Astrocyte of the spinal cord (primary cell): ENCODE measurements at regions not wholly inside any gene's neighbourhood (a gene's known extent, or its start where the extent isn't known, plus 50 kb on each side); places are given as distances from the start of the nearest gene placed in this dataset.
A peak's percentile ranks its signal among the peaks of the same experiment; 100 is the strongest.

Experiments
- DNase-seq: peaks from one replicate; pipeline ENCODE4 v3.0.0; 2011; ENCODE audit warnings: low read depth, low spot score
- H3K4me3 ChIP-seq: 2 replicates; pipeline ENCODE4 v1.5.1; 2011; ENCODE audit warnings: low read depth, mild to moderate bottlenecking, low read length, moderate library complexity
- CTCF ChIP-seq: IDR thresholded peaks from 2 replicates; pipeline ENCODE4 v1.5.1; 2012; ENCODE audit warnings: low read depth, mild to moderate bottlenecking, low read length, inconsistent platforms
- in situ Hi-C: cut with HindIII; loops from 2 replicates; pipeline ENCODE4 v1.10.0; 2017; ENCODE audit warnings: low sequenced_read_pairs

- no peak for DNase-seq
- H3K4me3 ChIP-seq: no peak overlapping the region
- in situ Hi-C loops: no loop called here
- no peak for TF ChIP-seq CTCF
Observed at GRCh38 chr11:33944693-33945424, 53.0 kb upstream of the LMO2 start.

- in situ Hi-C loops: no loop called here
- DNase-seq: no peak
- TF ChIP-seq CTCF: no peak
- H3K4me3 ChIP-seq: no peak overlapping the region
Observed at GRCh38 chr11:33944345-33944692, 52.4 kb upstream of the LMO2 start.

GRCh38 chr11:33942954-33943353, 51.1 kb upstream of the LMO2 start:
- peak; percentile 77 for DNase-seq
- in situ Hi-C loops: no loop called here
- no peak for TF ChIP-seq CTCF
- no peak overlapping the region for H3K4me3 ChIP-seq

- TF ChIP-seq CTCF: no peak
- no peak overlapping the region for H3K4me3 ChIP-seq
- peak; percentile 57 for DNase-seq
- in situ Hi-C loops: no loop called here
Observed at GRCh38 chr11:33941637-33942160, 49.8 kb upstream of the LMO2 start.
